ENCODE measurements at regions not wholly inside any gene's neighbourhood (a gene's known extent, or its start where the extent isn't known, plus 50 kb on each side); places are given as distances from the start of the nearest gene placed in this dataset.

DNA sequence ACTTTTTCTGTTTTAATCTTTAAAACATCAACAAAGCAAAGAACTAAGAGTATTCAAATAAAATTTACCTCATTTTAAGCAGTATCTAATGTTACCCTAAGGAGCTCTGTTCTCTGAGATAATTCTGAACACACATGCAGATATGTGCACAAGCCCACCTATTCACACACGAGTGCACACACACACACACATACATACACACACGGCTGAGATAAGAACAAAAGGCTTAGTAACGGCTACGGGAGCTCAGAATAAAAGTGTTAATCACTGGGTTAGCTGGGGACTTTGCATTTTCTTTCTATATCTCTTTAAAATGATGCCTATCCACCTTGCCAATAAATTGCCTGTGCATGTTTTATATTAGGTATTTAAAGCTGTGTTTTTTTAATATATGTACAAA, 1096.3 kb downstream of the GALC start:
- TF ChIP-seq, protein P1, sequence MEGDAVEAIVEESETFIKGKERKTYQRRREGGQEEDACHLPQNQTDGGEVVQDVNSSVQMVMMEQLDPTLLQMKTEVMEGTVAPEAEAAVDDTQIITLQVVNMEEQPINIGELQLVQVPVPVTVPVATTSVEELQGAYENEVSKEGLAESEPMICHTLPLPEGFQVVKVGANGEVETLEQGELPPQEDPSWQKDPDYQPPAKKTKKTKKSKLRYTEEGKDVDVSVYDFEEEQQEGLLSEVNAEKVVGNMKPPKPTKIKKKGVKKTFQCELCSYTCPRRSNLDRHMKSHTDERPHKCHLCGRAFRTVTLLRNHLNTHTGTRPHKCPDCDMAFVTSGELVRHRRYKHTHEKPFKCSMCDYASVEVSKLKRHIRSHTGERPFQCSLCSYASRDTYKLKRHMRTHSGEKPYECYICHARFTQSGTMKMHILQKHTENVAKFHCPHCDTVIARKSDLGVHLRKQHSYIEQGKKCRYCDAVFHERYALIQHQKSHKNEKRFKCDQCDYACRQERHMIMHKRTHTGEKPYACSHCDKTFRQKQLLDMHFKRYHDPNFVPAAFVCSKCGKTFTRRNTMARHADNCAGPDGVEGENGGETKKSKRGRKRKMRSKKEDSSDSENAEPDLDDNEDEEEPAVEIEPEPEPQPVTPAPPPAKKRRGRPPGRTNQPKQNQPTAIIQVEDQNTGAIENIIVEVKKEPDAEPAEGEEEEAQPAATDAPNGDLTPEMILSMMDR (conservative IDR thresholded peaks at IDR 0.05; ENCODE audit: control insufficient read depth, insufficient read depth, low read depth, low read length), result no peak

DNA sequence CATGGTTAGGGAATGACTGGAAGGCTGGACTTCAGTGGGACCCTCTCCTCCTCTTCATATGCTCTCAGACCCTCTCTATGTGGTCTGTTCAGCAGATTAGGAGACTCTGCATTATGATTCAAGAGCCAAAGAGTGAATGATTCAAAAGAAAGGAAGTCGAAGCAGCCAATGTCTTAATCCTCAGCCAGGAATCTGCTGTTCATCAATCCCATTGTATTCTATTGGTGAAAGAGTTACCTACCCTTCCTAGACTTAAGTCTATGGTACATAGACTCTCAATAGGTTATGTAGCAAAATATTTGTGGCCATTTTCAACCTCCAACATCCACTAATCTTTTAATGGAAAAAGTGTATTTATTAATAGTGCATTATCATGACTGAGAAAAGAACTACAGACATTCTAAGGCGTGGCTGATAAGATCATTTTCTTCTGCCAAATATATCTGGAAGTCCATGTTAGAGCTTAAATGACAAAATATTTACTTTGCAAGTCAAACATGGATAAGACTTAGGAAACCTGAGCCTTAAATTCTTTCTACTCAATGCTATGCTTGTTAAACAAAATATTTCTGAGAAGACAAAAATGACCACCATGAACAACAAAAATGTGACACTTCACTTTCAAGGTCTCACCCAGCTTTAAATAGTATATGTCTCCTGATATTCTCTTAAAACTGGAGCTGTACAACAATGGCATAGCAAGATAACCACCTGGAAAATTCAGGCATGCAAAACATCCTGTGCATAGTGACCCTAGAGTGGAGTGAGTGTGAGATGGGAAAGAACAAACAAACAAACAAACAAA, 1100.6 kb downstream of the GALC start:
- DNase-seq (ENCODE audit: low read depth), result no peak
- TF ChIP-seq, protein P1 (conservative IDR thresholded peaks at IDR 0.05; ENCODE audit: control insufficient read depth, insufficient read depth, low read depth, low read length), result no peak
- H3K4me3 ChIP-seq (ENCODE audit: control insufficient read depth, low read depth, low read length), result no peak overlapping the region

More for the DNA sequence above, 1096.3 kb downstream of the GALC start:
- no peak overlapping the region for H3K4me3 ChIP-seq (ENCODE audit: control insufficient read depth, low read depth, low read length)
- DNase-seq (ENCODE audit: low read depth), result no peak

DNA sequence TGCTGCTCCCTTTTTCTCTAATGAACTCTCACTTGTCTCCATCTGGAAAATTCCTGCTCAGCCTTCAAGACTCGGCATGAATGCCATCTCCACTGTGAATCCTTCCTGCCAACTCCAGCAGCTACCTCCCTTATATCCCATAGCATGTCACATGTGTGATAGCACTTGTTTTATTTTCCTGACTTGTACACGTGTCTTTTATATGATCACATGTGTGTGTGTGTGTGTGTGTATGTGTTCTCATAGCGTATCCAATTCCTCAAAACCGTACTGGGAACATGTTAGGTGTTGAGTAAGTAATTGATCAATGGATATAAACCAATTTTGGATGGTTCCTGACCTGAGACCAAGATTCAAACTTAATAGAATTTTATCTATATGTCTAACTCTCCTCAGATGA, 1107.7 kb downstream of the GALC start:
- TF ChIP-seq, protein P1 (conservative IDR thresholded peaks at IDR 0.05; ENCODE audit: control insufficient read depth, insufficient read depth, low read depth, low read length), result no peak
- no peak for DNase-seq (ENCODE audit: low read depth)
- H3K4me3 ChIP-seq (ENCODE audit: control insufficient read depth, low read depth, low read length), result no peak overlapping the region

DNA sequence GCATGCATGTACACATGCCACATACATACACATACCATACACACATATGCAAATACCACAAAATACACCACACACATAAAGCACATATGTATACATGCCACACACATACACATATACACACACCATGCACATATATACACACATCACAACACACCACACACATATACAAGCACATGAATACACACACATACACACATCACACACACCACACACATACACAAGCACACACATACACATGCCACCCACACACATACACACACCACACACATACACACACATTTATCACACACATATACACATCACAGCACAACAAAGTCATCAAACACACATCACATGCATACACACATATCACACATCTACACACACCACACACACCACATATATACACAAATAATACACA, 1108.5 kb downstream of the GALC start:
- TF ChIP-seq, protein P1 (conservative IDR thresholded peaks at IDR 0.05; ENCODE audit: control insufficient read depth, insufficient read depth, low read depth, low read length), result no peak
- no peak for DNase-seq (ENCODE audit: low read depth)
- H3K4me3 ChIP-seq (ENCODE audit: control insufficient read depth, low read depth, low read length), result no peak overlapping the region

DNA sequence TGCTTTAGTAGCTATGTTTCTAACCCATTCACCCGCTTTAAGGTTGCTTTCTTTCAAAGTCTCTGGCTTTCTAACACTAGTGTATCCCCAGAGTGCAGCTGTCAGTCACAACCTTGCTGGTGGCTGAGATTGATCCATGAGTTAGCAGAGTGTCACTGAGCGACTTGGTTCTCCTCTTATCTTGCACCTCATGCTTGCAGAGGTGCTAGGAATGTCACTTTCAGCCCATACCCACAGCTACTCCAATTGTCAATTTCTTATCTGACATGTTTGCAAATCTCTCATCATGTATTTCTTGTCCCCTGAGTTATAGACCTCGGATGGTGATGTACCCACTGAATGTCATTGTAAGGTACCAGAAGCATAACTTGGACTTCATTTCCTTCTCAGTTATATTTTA, 1110.2 kb downstream of the GALC start:
- no peak for DNase-seq (ENCODE audit: low read depth)
- H3K4me3 ChIP-seq (ENCODE audit: control insufficient read depth, low read depth, low read length), result no peak overlapping the region
- TF ChIP-seq, protein P1 (conservative IDR thresholded peaks at IDR 0.05; ENCODE audit: control insufficient read depth, insufficient read depth, low read depth, low read length), result no peak

DNA sequence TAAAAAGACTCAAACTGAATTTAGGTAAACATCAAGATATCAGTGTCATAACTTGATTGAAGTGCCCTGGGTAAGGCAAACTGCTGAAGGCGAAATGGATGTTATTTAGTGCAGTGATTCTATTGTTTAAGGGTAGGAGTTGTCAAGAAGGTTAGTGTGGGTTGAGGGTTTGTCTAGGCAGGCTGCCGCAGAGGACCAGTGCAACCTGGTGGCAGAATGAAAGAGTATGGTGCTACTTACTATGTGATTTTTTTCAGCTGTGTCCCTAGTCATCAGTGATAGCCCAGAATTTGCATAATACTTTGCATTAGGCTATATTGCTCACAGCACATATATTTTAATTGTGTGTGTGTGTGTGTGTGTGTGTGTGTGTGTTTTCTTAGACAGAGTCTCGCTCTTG, 1127.0 kb downstream of the GALC start:
- TF ChIP-seq, protein P1 (conservative IDR thresholded peaks at IDR 0.05; ENCODE audit: control insufficient read depth, insufficient read depth, low read depth, low read length), result no peak
- H3K4me3 ChIP-seq (ENCODE audit: control insufficient read depth, low read depth, low read length), result no peak overlapping the region
- DNase-seq (ENCODE audit: low read depth), result no peak
